Gastrocnemius medialis (tissue), 4 donors: ENCODE measurements at regions not wholly inside any gene's neighbourhood (a gene's known extent, or its start where the extent isn't known, plus 50 kb on each side); places are given as distances from the start of the nearest gene placed in this dataset.

ENCODE experiments used
- CTCF ChIP-seq, 5 experiments: fragments of 450-650 bp in 3 of 5; fragments of 200-600 bp in 2 of 5; sonication (generic) in 2 of 5; IDR thresholded peaks in 4 of 5; conservative IDR thresholded peaks in 1 of 5; 1 replicate in 4 of 5; 2 replicates in 1 of 5; pipeline ENCODE4 v1.5.1; 2016 to 2019; ENCODE audit warnings: antibody characterized with exemption in 5 of 5, mild to moderate bottlenecking in 3 of 5, moderate library complexity in 3 of 5
- POLR2A ChIP-seq, 2 donors: fragments of 450-650 bp; IDR thresholded peaks; one replicate each; pipeline ENCODE4 v1.6.1; 2017; ENCODE audit warnings: antibody characterized with exemption in 2 of 2, mild to moderate bottlenecking in 2 of 2, moderate library complexity in 2 of 2

GRCh38 chr2:40803900-40804299 lies 352.0 kb upstream of the SLC8A1 start:
- TF ChIP-seq CTCF (IDR thresholded peaks at IDR 0.05 in 4 of 5, conservative IDR thresholded peaks at IDR 0.05 in 1 of 5) (no peak), POLR2A (IDR thresholded peaks at IDR 0.05) (no peak)
